Natural killer cell (primary cell): ENCODE measurements at regions not wholly inside any gene's neighbourhood (a gene's known extent, or its start where the extent isn't known, plus 50 kb on each side); places are given as distances from the start of the nearest gene placed in this dataset.

Experiments
- ATAC-seq, 3 donors: fragments of 150-1000 bp in 2 of 3; fragments of 200-7000 bp in 1 of 3; cut with Tn5 transposase; 1 replicate in 1 of 3; 2 replicates in 2 of 3; pipeline ENCODE4 v1.10.0; 2021; ENCODE audit warnings: mild to moderate bottlenecking in 2 of 3, moderate library complexity in 2 of 3
- DNase-seq, 2 donors: peaks; one replicate each; pipeline versions ENCODE4 v3.0.0 to v3.0.0-alpha.2; 2013 to 2021; ENCODE audit warnings: mixed read lengths in 1 of 2
- H3K27ac ChIP-seq: one replicate; pipeline ENCODE4 v1.5.1; 2013; ENCODE audit warnings: mild to moderate bottlenecking, low read length
- H3K27me3 ChIP-seq: one replicate; pipeline ENCODE4 v1.6.1; 2013; ENCODE audit warnings: low read length; ENCODE audit not compliant: control insufficient read depth, insufficient read depth
- H3K36me3 ChIP-seq: one replicate; pipeline ENCODE4 v1.6.1; 2013; ENCODE audit warnings: low read length; ENCODE audit not compliant: control insufficient read depth, insufficient read depth
- H3K4me1 ChIP-seq: one replicate; pipeline ENCODE4 v1.6.1; 2013; ENCODE audit warnings: low read length; ENCODE audit not compliant: control insufficient read depth, insufficient read depth
- H3K4me3 ChIP-seq: one replicate; pipeline ENCODE4 v1.5.1; 2013; ENCODE audit warnings: low read length
- H3K9me3 ChIP-seq: one replicate; pipeline ENCODE4 v1.6.1; 2013; ENCODE audit warnings: low read length; ENCODE audit not compliant: control insufficient read depth, insufficient read depth
- H3K27ac Mint-ChIP-seq, 2 donors: one replicate each; pipeline ENCODE4 v1.8.0; 2022; ENCODE audit warnings: mild to moderate bottlenecking in 2 of 2, mixed read lengths in 2 of 2, moderate library complexity in 1 of 2
- H3K27me3 Mint-ChIP-seq, 2 donors: one replicate each; pipeline ENCODE4 v1.8.0; 2022; ENCODE audit warnings: low read depth in 2 of 2, mixed read lengths in 2 of 2
- H3K36me3 Mint-ChIP-seq: one replicate; pipeline ENCODE4 v1.8.0; 2022; ENCODE audit warnings: mixed read lengths
- H3K4me1 Mint-ChIP-seq, 2 donors: one replicate each; pipeline ENCODE4 v1.8.0; 2022; ENCODE audit warnings: mixed read lengths in 2 of 2
- H3K4me3 Mint-ChIP-seq: one replicate; pipeline ENCODE4 v1.8.0; 2022; ENCODE audit warnings: mild to moderate bottlenecking, moderate library complexity, mixed read lengths
- H3K9me3 Mint-ChIP-seq, 2 donors: one replicate each; pipeline ENCODE4 v1.8.0; 2022; ENCODE audit warnings: mixed read lengths in 2 of 2
- CTCF ChIP-seq: fragments of 200-600 bp; IDR thresholded peaks from one replicate; pipeline ENCODE4 v1.8.0; 2022; ENCODE audit warnings: antibody characterized with exemption
- WGBS: methylation state at CpG from one replicate; pipeline ENCODE4 v1.1.7; 2013; ENCODE audit warnings: missing lambda C conversion rate; ENCODE audit not compliant: insufficient coverage; 5-methylcytosine and 5-hydroxymethylcytosine counted together
- intact Hi-C: fragments of 100-400 bp; cut with micrococcal nuclease; formaldehyde crosslinking; loops from one replicate; pipeline ENCODE4 v1.14.2; 2022

GRCh38 chr9:96071076-96071814 is 195.8 kb downstream of the ERCC6L2 start:
- Mint-ChIP-seq H3K36me3 (no peaks in the 10 kb centered on the region), H3K4me3 (no peak overlapping the region), H3K27ac (no peak overlapping the region), H3K4me1 (no peaks in the 10 kb centered on the region), H3K9me3 (no peaks in the 10 kb centered on the region), H3K27me3 (peaks cover 0 to 19% of the 10 kb centered on the region in 2 donors)
- ATAC-seq (peak; percentile 56 to 79 (median 77)), DNase-seq (peak in 1 of 2 donors; percentile 44)
- no peaks in the 10 kb centered on the region for H3K27me3 ChIP-seq
- no peak overlapping the region for H3K27ac ChIP-seq
- 80% methylated on average over 5 of the region's 5 CpGs for WGBS
- TF ChIP-seq CTCF = peak; percentile 50
- intact Hi-C loops = no loop called here
- H3K4me3 ChIP-seq = no peak overlapping the region
- no peaks in the 10 kb centered on the region for H3K36me3 ChIP-seq
- no peaks in the 10 kb centered on the region for H3K4me1 ChIP-seq
- no peaks in the 10 kb centered on the region for H3K9me3 ChIP-seq

- Histone ChIP-seq H3K36me3 (no peaks in the 10 kb centered on the region), H3K27ac (no peak overlapping the region), H3K4me1 (no peaks in the 10 kb centered on the region), H3K9me3 (no peaks in the 10 kb centered on the region), H3K27me3 (no peaks in the 10 kb centered on the region), H3K4me3 (no peak overlapping the region)
- Mint-ChIP-seq H3K27ac (no peak overlapping the region), H3K9me3 (no peaks in the 10 kb centered on the region), H3K36me3 (no peaks in the 10 kb centered on the region), H3K4me1 (no peaks in the 10 kb centered on the region), H3K4me3 (no peak overlapping the region), H3K27me3 (peaks cover 0 to 19% of the 10 kb centered on the region in 2 donors)
- no peak for DNase-seq
- ATAC-seq = no peak
- WGBS = 94% methylated on average over 8 of the region's 8 CpGs
- intact Hi-C loops = no loop called here
- TF ChIP-seq CTCF = no peak
These were observed 194.2 kb downstream of the ERCC6L2 start for GRCh38 chr9:96069629-96070220.

- no peak for ATAC-seq
- H3K27ac Mint-ChIP-seq = no peak overlapping the region
- no peak for TF ChIP-seq CTCF
These were observed 193.0 kb downstream of the ERCC6L2 start for GRCh38 chr9:96068511-96068910.

More at GRCh38 chr9:96068511-96068910, 193.0 kb downstream of the ERCC6L2 start:
- Mint-ChIP-seq H3K4me3 (no peak overlapping the region), H3K4me1 (no peaks in the 10 kb centered on the region), H3K9me3 (no peaks in the 10 kb centered on the region), H3K27me3 (peaks cover 0 to 15% of the 10 kb centered on the region in 2 donors), H3K36me3 (no peaks in the 10 kb centered on the region)
- no peak overlapping the region for H3K4me3 ChIP-seq
- 87% methylated on average over 11 of the region's 11 CpGs for WGBS
- H3K36me3 ChIP-seq = no peaks in the 10 kb centered on the region
- DNase-seq = no peak
- H3K27ac ChIP-seq = no peak overlapping the region
- H3K4me1 ChIP-seq = no peaks in the 10 kb centered on the region
- H3K9me3 ChIP-seq = no peaks in the 10 kb centered on the region
- intact Hi-C loops = no loop called here
- H3K27me3 ChIP-seq = no peaks in the 10 kb centered on the region
